CD14-positive monocyte (primary cell): ENCODE measurements at regions not wholly inside any gene's neighbourhood (a gene's known extent, or its start where the extent isn't known, plus 50 kb on each side); places are given as distances from the start of the nearest gene placed in this dataset.

Source experiments
- DNase-seq, 3 donors: peaks; one replicate each; pipeline ENCODE4 v3.0.0-alpha.2; 2011 to 2022
- H2AFZ ChIP-seq: 2 replicates; pipeline ENCODE4 v1.6.0; 2012; ENCODE audit warnings: mild to moderate bottlenecking, low read depth, low read length, inconsistent platforms; ENCODE audit not compliant: insufficient read depth, poor library complexity, severe bottlenecking
- H3K27ac ChIP-seq, 2 donors: 1 replicate in 1 of 2; 2 replicates in 1 of 2; pipeline ENCODE4 v1.5.1; 2012 to 2013; ENCODE audit warnings: low read length in 2 of 2, control low read depth in 1 of 2, inconsistent platforms in 1 of 2, low read depth in 1 of 2, mild to moderate bottlenecking in 1 of 2
- H3K27me3 ChIP-seq, 2 donors: one replicate each; pipeline versions ENCODE4 v1.6.0 to v1.6.1; 2011 to 2013; ENCODE audit warnings: low read length in 2 of 2; ENCODE audit not compliant: control insufficient read depth in 2 of 2, insufficient read depth in 2 of 2
- H3K36me3 ChIP-seq, 2 donors: replicated peaks in 1 of 2; 1 replicate in 1 of 2; 2 replicates in 1 of 2; pipeline versions ENCODE4 v1.5.1 to v1.6.1; 2012 to 2013; ENCODE audit warnings: low read length in 2 of 2, control low read depth in 1 of 2, inconsistent platforms in 1 of 2, mild to moderate bottlenecking in 1 of 2; ENCODE audit not compliant: insufficient read depth in 2 of 2, control insufficient read depth in 1 of 2
- H3K4me1 ChIP-seq, 2 donors: 1 replicate in 1 of 2; 2 replicates in 1 of 2; pipeline versions ENCODE4 v1.5.1 to v1.6.1; 2012 to 2013; ENCODE audit warnings: low read length in 2 of 2, control low read depth in 1 of 2, inconsistent platforms in 1 of 2, mild to moderate bottlenecking in 1 of 2, moderate library complexity in 1 of 2; ENCODE audit not compliant: insufficient read depth in 2 of 2, control insufficient read depth in 1 of 2
- H3K4me2 ChIP-seq: replicated peaks from 2 replicates; pipeline ENCODE3; 2012; ENCODE audit warnings: low read length, moderate library complexity, mild to moderate bottlenecking; ENCODE audit not compliant: poor library complexity, severe bottlenecking; ENCODE audit errors: extremely low read depth
- H3K4me3 ChIP-seq, 3 experiments: fragments of 200-600 bp in 1 of 3; sonication (generic) in 1 of 3; replicated peaks in 1 of 3; 1 replicate in 2 of 3; 2 replicates in 1 of 3; pipeline ENCODE4 v1.5.1; 2011 to 2013; ENCODE audit warnings: low read length in 3 of 3, mild to moderate bottlenecking in 3 of 3, control low read depth in 2 of 3, low read depth in 2 of 3, inconsistent platforms in 1 of 3, moderate library complexity in 1 of 3
- H3K79me2 ChIP-seq: 2 replicates; pipeline ENCODE4 v1.6.0; 2012; ENCODE audit warnings: mild to moderate bottlenecking, control low read depth, inconsistent platforms, low read length, moderate library complexity; ENCODE audit not compliant: insufficient read depth
- H3K9ac ChIP-seq: 2 replicates; pipeline ENCODE4 v1.6.0; 2017; ENCODE audit warnings: low read length, mild to moderate bottlenecking; ENCODE audit not compliant: insufficient read depth, poor library complexity, severe bottlenecking
- H3K9me3 ChIP-seq, 2 donors: replicated peaks in 1 of 2; 1 replicate in 1 of 2; 2 replicates in 1 of 2; pipeline versions ENCODE4 v1.5.1 to v1.6.1; 2012 to 2013; ENCODE audit warnings: low read length in 2 of 2, control low read depth in 1 of 2; ENCODE audit not compliant: control insufficient read depth in 1 of 2, insufficient read depth in 1 of 2
- H4K20me1 ChIP-seq: 2 replicates; pipeline ENCODE4 v1.6.0; 2012; ENCODE audit warnings: mild to moderate bottlenecking, low read length, control low read depth, moderate library complexity; ENCODE audit not compliant: insufficient read depth
- H3K27ac Mint-ChIP-seq, 7 donors: one replicate each; pipeline ENCODE4 v1.8.0; 2020; ENCODE audit warnings: mild to moderate bottlenecking in 7 of 7, mixed read lengths in 7 of 7, moderate library complexity in 6 of 7, inconsistent platforms in 2 of 7
- H3K27me3 Mint-ChIP-seq, 3 donors: one replicate each; pipeline ENCODE4 v1.8.0; 2021 to 2022; ENCODE audit warnings: low read depth in 3 of 3, mild to moderate bottlenecking in 3 of 3, mixed read lengths in 3 of 3, moderate library complexity in 3 of 3, inconsistent platforms in 1 of 3
- H3K36me3 Mint-ChIP-seq, 2 donors: one replicate each; pipeline ENCODE4 v1.8.0; 2020; ENCODE audit warnings: mixed read lengths in 2 of 2, inconsistent platforms in 1 of 2, mild to moderate bottlenecking in 1 of 2
- H3K4me1 Mint-ChIP-seq: one replicate; pipeline ENCODE4 v1.8.0; 2020; ENCODE audit warnings: mild to moderate bottlenecking, mixed read lengths
- H3K4me3 Mint-ChIP-seq, 2 donors: one replicate each; pipeline ENCODE4 v1.8.0; 2020; ENCODE audit warnings: mild to moderate bottlenecking in 2 of 2, mixed read lengths in 2 of 2, moderate library complexity in 1 of 2
- H3K9me3 Mint-ChIP-seq, 7 donors: one replicate each; pipeline ENCODE4 v1.8.0; 2020 to 2022; ENCODE audit warnings: mixed read lengths in 7 of 7, mild to moderate bottlenecking in 6 of 7, moderate library complexity in 6 of 7, inconsistent platforms in 2 of 7
- WGBS: methylation state at CpG from one replicate; pipeline ENCODE4 v1.1.5; 2013; ENCODE audit warnings: missing lambda C conversion rate; ENCODE audit not compliant: insufficient coverage; 5-methylcytosine and 5-hydroxymethylcytosine counted together
- intact Hi-C, 2 donors: fragments of 100-400 bp; cut with micrococcal nuclease; formaldehyde crosslinking; loops; one replicate each; pipeline versions ENCODE4 v1.15.0 to v1.15.1; 2023
- TF ChIP-seq, protein P1 (sequence below): fragments of 200-600 bp; IDR thresholded peaks from one replicate; pipeline ENCODE4 v1.8.0; 2022; ENCODE audit warnings: antibody characterized with exemption, mild to moderate bottlenecking

DNA sequence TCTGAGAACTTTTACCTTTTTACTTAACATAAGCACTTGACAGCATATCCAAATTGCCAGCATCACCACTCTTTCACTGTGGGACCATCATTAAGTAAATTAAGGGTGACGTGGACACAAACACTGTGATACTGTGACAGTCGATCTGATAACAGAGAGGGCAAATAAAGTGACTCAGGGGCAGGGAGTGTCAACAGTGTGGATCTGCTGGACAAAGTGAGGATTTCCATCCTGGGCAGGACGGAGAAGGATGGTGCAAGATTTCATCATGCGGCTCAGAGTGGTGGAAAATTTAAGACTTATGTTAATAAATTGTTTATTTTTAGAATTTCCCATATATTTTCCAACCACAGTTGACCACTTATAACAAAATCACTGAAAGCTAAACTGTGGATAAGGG, 60.0 kb upstream of the WDFY2 start:
- peaks cover 9% of the 10 kb centered on the region for H3K4me1 Mint-ChIP-seq
- DNase-seq, result no peak
- Histone ChIP-seq H2AFZ (no peak overlapping the region), H3K36me3 (no peaks in the 10 kb centered on the region), H4K20me1 (no peaks in the 10 kb centered on the region), H3K4me1 (peaks cover 10% of the 10 kb centered on the region in 2 donors), H3K27me3 (no peaks in the 10 kb centered on the region), H3K79me2 (no peaks in the 10 kb centered on the region), H3K4me3 (no peak overlapping the region), H3K27ac (no peak overlapping the region), H3K9ac (no peak overlapping the region), H3K9me3 (no peaks in the 10 kb centered on the region), H3K4me2 (no peak overlapping the region)
- H3K4me3 Mint-ChIP-seq, result no peak overlapping the region
- peaks cover 1 to 2% (median 1%) of the 10 kb centered on the region in 3 donors for H3K27me3 Mint-ChIP-seq
- peaks cover 0 to 2% of the 10 kb centered on the region in 2 donors for H3K36me3 Mint-ChIP-seq
- 100% methylated on average over 2 of the region's 4 CpGs for WGBS
- TF ChIP-seq, protein P1, sequence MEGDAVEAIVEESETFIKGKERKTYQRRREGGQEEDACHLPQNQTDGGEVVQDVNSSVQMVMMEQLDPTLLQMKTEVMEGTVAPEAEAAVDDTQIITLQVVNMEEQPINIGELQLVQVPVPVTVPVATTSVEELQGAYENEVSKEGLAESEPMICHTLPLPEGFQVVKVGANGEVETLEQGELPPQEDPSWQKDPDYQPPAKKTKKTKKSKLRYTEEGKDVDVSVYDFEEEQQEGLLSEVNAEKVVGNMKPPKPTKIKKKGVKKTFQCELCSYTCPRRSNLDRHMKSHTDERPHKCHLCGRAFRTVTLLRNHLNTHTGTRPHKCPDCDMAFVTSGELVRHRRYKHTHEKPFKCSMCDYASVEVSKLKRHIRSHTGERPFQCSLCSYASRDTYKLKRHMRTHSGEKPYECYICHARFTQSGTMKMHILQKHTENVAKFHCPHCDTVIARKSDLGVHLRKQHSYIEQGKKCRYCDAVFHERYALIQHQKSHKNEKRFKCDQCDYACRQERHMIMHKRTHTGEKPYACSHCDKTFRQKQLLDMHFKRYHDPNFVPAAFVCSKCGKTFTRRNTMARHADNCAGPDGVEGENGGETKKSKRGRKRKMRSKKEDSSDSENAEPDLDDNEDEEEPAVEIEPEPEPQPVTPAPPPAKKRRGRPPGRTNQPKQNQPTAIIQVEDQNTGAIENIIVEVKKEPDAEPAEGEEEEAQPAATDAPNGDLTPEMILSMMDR, result no peak
- H3K27ac Mint-ChIP-seq, result no peak overlapping the region
- intact Hi-C loops, result loop anchor here in 1 of 2 donors (5.0 kb wide), 1 partner anchor 33 kb away; no protein-coding TSS in a partner anchor
- peaks cover 0 to 4% (median 0%) of the 10 kb centered on the region in 7 donors for H3K9me3 Mint-ChIP-seq

DNA sequence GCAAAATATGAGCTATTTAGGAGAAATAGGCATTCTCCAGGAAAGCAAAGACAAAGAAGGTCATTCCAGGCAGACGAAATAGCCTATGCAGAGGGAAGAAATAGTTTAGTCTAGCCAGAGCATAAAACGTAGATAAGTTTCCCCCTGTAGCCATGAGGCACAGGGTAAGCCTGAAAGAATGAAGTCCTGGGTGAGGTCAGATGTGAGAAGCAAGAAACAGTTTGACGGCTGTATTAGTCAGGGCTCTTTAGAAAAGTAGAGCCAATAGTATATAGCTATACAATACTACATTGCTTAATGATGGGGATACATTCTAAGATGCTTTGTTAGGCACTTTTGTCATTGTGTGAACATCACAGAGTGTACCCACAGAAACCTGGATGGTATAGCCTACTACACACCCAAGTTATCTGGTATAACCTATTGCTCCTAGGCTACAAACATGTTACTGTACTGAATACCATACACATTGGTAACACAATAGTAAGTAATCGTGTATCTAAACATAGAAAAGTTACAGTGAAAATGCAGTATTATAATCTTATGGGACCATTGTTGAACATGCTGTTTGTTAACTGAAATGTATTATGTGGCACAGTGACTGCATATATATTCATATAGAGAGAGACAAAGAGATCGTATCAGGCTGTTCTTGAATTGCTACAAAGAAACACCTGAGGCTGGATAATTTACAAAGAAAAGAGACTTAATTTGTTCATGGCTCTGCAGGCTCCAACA, 59.3 kb upstream of the WDFY2 start:
- Histone ChIP-seq H3K4me3 (no peak overlapping the region), H3K4me2 (no peak overlapping the region), H3K4me1 (peaks cover 10% of the 10 kb centered on the region in 2 donors), H3K27me3 (no peaks in the 10 kb centered on the region), H2AFZ (no peak overlapping the region), H3K9me3 (no peaks in the 10 kb centered on the region), H3K36me3 (no peaks in the 10 kb centered on the region), H3K27ac (no peak overlapping the region), H4K20me1 (no peaks in the 10 kb centered on the region), H3K9ac (no peak overlapping the region), H3K79me2 (no peaks in the 10 kb centered on the region)
- H3K4me1 Mint-ChIP-seq, result peaks cover 9% of the 10 kb centered on the region
- no peak overlapping the region for H3K4me3 Mint-ChIP-seq
- no peak for DNase-seq
- peaks cover 0 to 4% (median 0%) of the 10 kb centered on the region in 7 donors for H3K9me3 Mint-ChIP-seq
- H3K27me3 Mint-ChIP-seq, result peaks cover 1 to 2% (median 1%) of the 10 kb centered on the region in 3 donors
- H3K36me3 Mint-ChIP-seq, result peaks cover 0 to 2% of the 10 kb centered on the region in 2 donors
- TF ChIP-seq, protein P1, result no peak
- H3K27ac Mint-ChIP-seq, result no peak overlapping the region
- 96% methylated on average over 3 of the region's 5 CpGs for WGBS
- intact Hi-C loops, result loop anchor here in 1 of 2 donors (5.0 kb wide), 1 partner anchor 32 kb away; no protein-coding TSS in a partner anchor
